ENCODE measurements at regions not wholly inside any gene's neighbourhood (a gene's known extent, or its start where the extent isn't known, plus 50 kb on each side); places are given as distances from the start of the nearest gene placed in this dataset.

- H3K27me3 ChIP-seq (ENCODE audit: control insufficient read depth, insufficient read depth, low read length): no peaks in the 10 kb centered on the region
- no peaks in the 10 kb centered on the region for H3K4me1 ChIP-seq (ENCODE audit: control insufficient read depth in 2 of 3, insufficient read depth in 2 of 3, low read depth in 1 of 3, low read length in 3 of 3)
- no peak overlapping the region for H3K4me3 ChIP-seq (ENCODE audit: low read length in 3 of 3)
- H3K9ac ChIP-seq (ENCODE audit: low read length in 3 of 3): no peak overlapping the region
- H3K9me3 ChIP-seq (ENCODE audit: control insufficient read depth in 2 of 3, insufficient read depth in 1 of 3, low read length in 3 of 3): no peaks in the 10 kb centered on the region
- no peak for FAIRE-seq
- no peak overlapping the region for H3K27ac ChIP-seq (ENCODE audit: low read depth in 2 of 2, low read length in 2 of 2)
- H3K36me3 ChIP-seq (ENCODE audit: control insufficient read depth in 2 of 3, insufficient read depth in 3 of 3, low read length in 3 of 3): no peaks in the 10 kb centered on the region
- no peak for DNase-seq
- intact Hi-C loops (cut with DNase I): no loop called here
- no peak for TF ChIP-seq CTCF (IDR thresholded peaks at IDR 0.05; ENCODE audit: borderline replicate concordance, extremely low read depth, insufficient read depth)
Observed at GRCh38 chrX:125029131-125029530, 290.5 kb upstream of the TEX13C start.

Measured in kidney (tissue), 13 donors.